MM.1S (cell line): ENCODE measurements at regions not wholly inside any gene's neighbourhood (a gene's known extent, or its start where the extent isn't known, plus 50 kb on each side); places are given as distances from the start of the nearest gene placed in this dataset.

ENCODE experiments used
- CTCF ChIP-seq: fragments of 300-600 bp; sonication (generic); IDR thresholded peaks from 2 replicates; pipeline ENCODE4 v1.5.1; 2016; ENCODE audit warnings: antibody characterized with exemption, low read length, mixed read lengths
- EZH2 ChIP-seq: fragments of 300-600 bp; sonication (generic); optimal IDR thresholded peaks from 2 replicates; pipeline ENCODE3; 2017; ENCODE audit warnings: low read depth, mild to moderate bottlenecking, antibody characterized with exemption, low read length, mixed read lengths

GRCh38 chr3:181782306-181782954, 70.7 kb downstream of the SOX2 start:
- no peak for TF ChIP-seq CTCF
- no peak for TF ChIP-seq EZH2
